ENCODE measurements at regions not wholly inside any gene's neighbourhood (a gene's known extent, or its start where the extent isn't known, plus 50 kb on each side); places are given as distances from the start of the nearest gene placed in this dataset.

DNA sequence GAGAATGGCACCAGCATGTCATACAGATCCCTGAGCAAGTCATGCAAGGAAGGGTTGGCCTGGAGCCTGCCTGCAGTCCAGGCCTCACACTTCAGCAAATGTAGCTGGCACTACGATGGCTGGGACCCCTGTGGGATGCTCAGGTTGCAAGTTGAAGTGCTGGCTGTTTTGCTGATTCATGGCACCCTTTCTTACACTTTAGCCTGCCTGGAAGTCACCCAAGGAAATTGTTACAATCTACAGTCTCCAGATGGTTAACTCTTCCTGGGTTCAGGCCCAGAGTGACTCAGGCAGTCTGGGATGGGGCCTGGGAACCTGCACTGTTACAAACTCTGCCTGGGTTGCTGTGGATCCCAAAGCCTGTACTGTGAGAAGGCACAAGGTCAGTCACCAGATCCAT, 91.0 kb upstream of the SLC6A11 start:
- TF ChIP-seq EZH2phosphoT487 (IDR thresholded peaks at IDR 0.05; ENCODE audit: insufficient read depth, low read depth) (no peak), EZH2 (IDR thresholded peaks at IDR 0.05; ENCODE audit: insufficient read depth, poor library complexity, severe bottlenecking) (no peak)
